WTC11 (cell line): ENCODE measurements at regions not wholly inside any gene's neighbourhood (a gene's known extent, or its start where the extent isn't known, plus 50 kb on each side); places are given as distances from the start of the nearest gene placed in this dataset.

ENCODE experiments used
- ATAC-seq: fragments of 200-7000 bp; cut with Tn5 transposase; 2 replicates; pipeline ENCODE4 v1.10.0; 2021; ENCODE audit warnings: mild to moderate bottlenecking, moderate library complexity
- CTCF ChIA-PET: fragments of 300-600 bp; sonication (Branson Sonifier 250); formaldehyde crosslinking; loops from one replicate; lab custom pipeline; 2021; ENCODE audit warnings: antibody characterized with exemption; lab: Charles Lee
- POLR2A ChIA-PET: fragments of 350-600 bp; sonication (Branson Sonifier 250); formaldehyde crosslinking; loops from one replicate; lab custom pipeline; 2021; ENCODE audit warnings: antibody characterized with exemption; lab: Charles Lee
- DNase-seq: peaks from one replicate; pipeline ENCODE4 v3.0.0; 2021; ENCODE audit warnings: low spot score
- H3K27ac Mint-ChIP-seq: 2 replicates; pipeline ENCODE4 v1.8.0; 2021; ENCODE audit warnings: mixed read lengths
- H3K27me3 Mint-ChIP-seq: 2 replicates; pipeline ENCODE4 v1.8.0; 2021; ENCODE audit warnings: low read depth, mild to moderate bottlenecking, moderate library complexity, mixed read lengths
- H3K36me3 Mint-ChIP-seq: 2 replicates; pipeline ENCODE4 v1.8.0; 2021; ENCODE audit warnings: mixed read lengths
- H3K4me1 Mint-ChIP-seq: 2 replicates; pipeline ENCODE4 v1.8.0; 2022; ENCODE audit warnings: mixed read lengths
- H3K4me3 Mint-ChIP-seq: 2 replicates; pipeline ENCODE4 v1.8.0; 2021; ENCODE audit warnings: mild to moderate bottlenecking, moderate library complexity, mixed read lengths
- H3K9me3 Mint-ChIP-seq: 2 replicates; pipeline ENCODE4 v1.8.0; 2021; ENCODE audit warnings: mixed read lengths
- ATF6 ChIP-seq: sonication (generic); formaldehyde crosslinking; IDR thresholded peaks from 2 replicates; pipeline ENCODE4 v1.8.1; 2023; ENCODE audit warnings: mild to moderate bottlenecking, missing genetic modification reagents
- CBFB ChIP-seq: sonication (generic); formaldehyde crosslinking; IDR thresholded peaks from 2 replicates; pipeline ENCODE4 v1.8.1; 2022; ENCODE audit warnings: mild to moderate bottlenecking, low read depth, missing genetic modification reagents
- CREM ChIP-seq: sonication (generic); formaldehyde crosslinking; IDR thresholded peaks from 2 replicates; pipeline ENCODE4 v1.8.1; 2022; ENCODE audit warnings: mild to moderate bottlenecking, missing genetic modification reagents, moderate library complexity
- CTCF ChIP-seq: fragments of 200-600 bp; IDR thresholded peaks from 2 replicates; pipeline ENCODE4 v1.8.0; 2022; ENCODE audit warnings: antibody characterized with exemption
- E2F1 ChIP-seq: sonication (generic); formaldehyde crosslinking; IDR thresholded peaks from 2 replicates; pipeline ENCODE4 v1.8.0; 2022; ENCODE audit warnings: mild to moderate bottlenecking, missing genetic modification reagents
- E2F5 ChIP-seq: sonication (generic); formaldehyde crosslinking; IDR thresholded peaks from 2 replicates; pipeline ENCODE4 v1.8.1; 2022; ENCODE audit warnings: mild to moderate bottlenecking, moderate library complexity, missing genetic modification reagents
- EMX1 ChIP-seq: fragments of 250-450 bp; sonication (Bioruptor Pico); IDR thresholded peaks from 2 replicates; pipeline ENCODE4 v1.8.0; 2021; ENCODE audit warnings: mild to moderate bottlenecking
- ERG ChIP-seq: fragments of 250-450 bp; sonication (Bioruptor Pico); IDR thresholded peaks from 2 replicates; pipeline ENCODE4 v1.8.0; 2021; ENCODE audit warnings: mild to moderate bottlenecking
- ESRRA ChIP-seq: sonication (generic); formaldehyde crosslinking; IDR thresholded peaks from 2 replicates; pipeline ENCODE4 v1.8.1; 2022; ENCODE audit warnings: mild to moderate bottlenecking, missing genetic modification reagents, borderline replicate concordance
- IRF2 ChIP-seq: sonication (generic); formaldehyde crosslinking; IDR thresholded peaks from 2 replicates; pipeline ENCODE4 v1.8.0; 2022; ENCODE audit warnings: low read depth, missing genetic modification reagents, borderline replicate concordance
- JAZF1 ChIP-seq: fragments of 250-450 bp; sonication (Bioruptor Pico); IDR thresholded peaks from 2 replicates; pipeline ENCODE4 v1.9.0; 2021; ENCODE audit warnings: moderate library complexity, mild to moderate bottlenecking, inconsistent platforms
- MXD4 ChIP-seq: fragments of 250-450 bp; sonication (Bioruptor Pico); IDR thresholded peaks from 2 replicates; pipeline ENCODE4 v1.8.0; 2021; ENCODE audit warnings: mild to moderate bottlenecking, moderate library complexity, borderline replicate concordance
- MYBL2 ChIP-seq: sonication (generic); formaldehyde crosslinking; IDR thresholded peaks from 2 replicates; pipeline ENCODE4 v1.8.1; 2023; ENCODE audit warnings: mild to moderate bottlenecking, moderate library complexity, missing genetic modification reagents
- NFATC4 ChIP-seq: fragments of 250-450 bp; sonication (Bioruptor Pico); IDR thresholded peaks from 2 replicates; pipeline ENCODE4 v1.9.0; 2021; ENCODE audit warnings: mild to moderate bottlenecking
- RORB ChIP-seq: fragments of 250-450 bp; sonication (Bioruptor Pico); IDR thresholded peaks from 2 replicates; pipeline ENCODE4 v1.9.0; 2021; ENCODE audit warnings: mild to moderate bottlenecking
- TCF7 ChIP-seq: sonication (generic); formaldehyde crosslinking; IDR thresholded peaks from 2 replicates; pipeline ENCODE4 v1.8.0; 2022; ENCODE audit warnings: mild to moderate bottlenecking, low read depth, missing genetic modification reagents, moderate library complexity
- TEAD4 ChIP-seq: sonication (generic); formaldehyde crosslinking; IDR thresholded peaks from 2 replicates; pipeline ENCODE4 v1.8.0; 2022; ENCODE audit warnings: mild to moderate bottlenecking, missing genetic modification reagents
- TP53 ChIP-seq: sonication (generic); formaldehyde crosslinking; IDR thresholded peaks from 2 replicates; pipeline ENCODE4 v1.8.1; 2023; ENCODE audit warnings: mild to moderate bottlenecking, missing genetic modification reagents
- ZNF219 ChIP-seq: sonication (generic); formaldehyde crosslinking; IDR thresholded peaks from 2 replicates; pipeline ENCODE4 v1.8.0; 2023; ENCODE audit warnings: missing genetic modification reagents, mild to moderate bottlenecking, borderline replicate concordance
- ZNF396 ChIP-seq: fragments of 250-450 bp; sonication (Bioruptor Pico); IDR thresholded peaks from 2 replicates; pipeline ENCODE4 v1.8.0; 2021; ENCODE audit warnings: mild to moderate bottlenecking, moderate library complexity, borderline replicate concordance
- ZNF671 ChIP-seq: fragments of 250-450 bp; sonication (Bioruptor Pico); IDR thresholded peaks from 2 replicates; pipeline ENCODE4 v1.8.0; 2021; ENCODE audit warnings: mild to moderate bottlenecking

GRCh38 chr16:13756411-13757140 is 163.4 kb upstream of the ERCC4 start (continued):
- no peak for TF ChIP-seq CTCF
- no peak for TF ChIP-seq MYBL2 (CRISPR knock-in tag)

- no peak overlapping the region for H3K4me3 Mint-ChIP-seq
- DNase-seq (no peak), ATAC-seq (no peak)
- POLR2A ChIA-PET = no interaction called here
- no peaks in the 10 kb centered on the region for H3K36me3 Mint-ChIP-seq
- peaks cover 3% of the 10 kb centered on the region; the same call in 1 of the 2 replicates for H3K27me3 Mint-ChIP-seq
- no peak for TF ChIP-seq TEAD4 (CRISPR knock-in tag)
- no peak for TF ChIP-seq E2F5
- TF ChIP-seq ZNF671 (CRISPR knock-in tag) = no peak
- no peak for TF ChIP-seq IRF2
- TF ChIP-seq, all 79 proteins: peak for 0
- H3K27ac Mint-ChIP-seq = no peak overlapping the region
- CTCF ChIA-PET = interaction anchor here (0.7 to 1.7 kb wide), 5 partner anchors 108 to 865 kb away, joined by 3 to 14 read pairs (median 7); partner anchors contain the start of gene SHISA9
- peaks cover 4% of the 10 kb centered on the region; the same call in 1 of the 2 replicates for H3K4me1 Mint-ChIP-seq
- peaks cover 9% of the 10 kb centered on the region for H3K9me3 Mint-ChIP-seq
These were observed 153.6 kb upstream of the ERCC4 start for GRCh38 chr16:13766334-13766733.

GRCh38 chr16:13767215-13767614 is 152.7 kb upstream of the ERCC4 start:
- H3K4me3 Mint-ChIP-seq = no peak overlapping the region
- CTCF ChIA-PET = interaction anchor here (0.6 to 1.7 kb wide), 16 partner anchors 12 to 869 kb away, joined by 3 to 14 read pairs (median 4); partner anchors contain the start of gene SHISA9
- H3K27ac Mint-ChIP-seq = no peak overlapping the region
- no peak for TF ChIP-seq ATF6 (CRISPR knock-in tag)
- TF ChIP-seq ZNF219 (CRISPR knock-in tag) = no peak
- no peak for TF ChIP-seq JAZF1
- no peak for TF ChIP-seq TP53
- POLR2A ChIA-PET = no interaction called here
- no peaks in the 10 kb centered on the region for H3K36me3 Mint-ChIP-seq
- peaks cover 4% of the 10 kb centered on the region; the same call in 1 of the 2 replicates for H3K4me1 Mint-ChIP-seq
- DNase-seq = no peak
- peak; percentile 26; the same call in 1 of the 2 replicates for ATAC-seq
- H3K27me3 Mint-ChIP-seq = peaks cover 3% of the 10 kb centered on the region; the same call in 1 of the 2 replicates
- H3K9me3 Mint-ChIP-seq = peaks cover 9% of the 10 kb centered on the region

GRCh38 chr16:13768471-13768870 is 151.5 kb upstream of the ERCC4 start:
- H3K9me3 Mint-ChIP-seq = peaks cover 9% of the 10 kb centered on the region
- H3K4me1 Mint-ChIP-seq = peaks cover 4% of the 10 kb centered on the region; the same call in 1 of the 2 replicates
- ATAC-seq = no peak
- H3K4me3 Mint-ChIP-seq = no peak overlapping the region
- H3K36me3 Mint-ChIP-seq = no peaks in the 10 kb centered on the region
- ChIA-PET POLR2A (interaction anchor here (0.5 to 0.6 kb wide), 2 partner anchors 984 to 1065 kb away, joined by 4 to 6 read pairs; no protein-coding TSS in a partner anchor), CTCF (no interaction called here)
- H3K27me3 Mint-ChIP-seq = peaks cover 3% of the 10 kb centered on the region; the same call in 1 of the 2 replicates
- DNase-seq = no peak
- H3K27ac Mint-ChIP-seq = no peak overlapping the region
- no peak for TF ChIP-seq EMX1 (CRISPR knock-in tag)
- TF ChIP-seq ZNF396 (CRISPR knock-in tag) = no peak
- TF ChIP-seq E2F1 (CRISPR knock-in tag) = no peak
- no peak for TF ChIP-seq TCF7 (CRISPR knock-in tag)
- TF ChIP-seq JAZF1 = no peak
- TF ChIP-seq ERG (CRISPR knock-in tag) = no peak
- TF ChIP-seq CREM (CRISPR knock-in tag) = no peak
- TF ChIP-seq TP53 = no peak
- no peak for TF ChIP-seq TEAD4 (CRISPR knock-in tag)
- no peak for TF ChIP-seq CBFB (CRISPR knock-in tag)
- TF ChIP-seq ESRRA (CRISPR knock-in tag) = no peak
- TF ChIP-seq E2F5 = no peak
- TF ChIP-seq MXD4 = no peak
- no peak for TF ChIP-seq ZNF671 (CRISPR knock-in tag)
- TF ChIP-seq RORB = no peak
- no peak for TF ChIP-seq NFATC4
